ENCODE measurements at regions not wholly inside any gene's neighbourhood (a gene's known extent, or its start where the extent isn't known, plus 50 kb on each side); places are given as distances from the start of the nearest gene placed in this dataset.

GRCh38 chr18:41758534-41758933, 196.5 kb upstream of the PIK3C3 start:
- DNase-seq (ENCODE audit: low spot score in 2 of 2), result no peak
- Histone ChIP-seq H3K36me3 (no peaks in the 10 kb centered on the region), H3K27ac (no peak overlapping the region), H3K4me1 (no peaks in the 10 kb centered on the region), H3K9me3 (no peaks in the 10 kb centered on the region), H3K4me3 (no peak overlapping the region), H3K27me3 (no peaks in the 10 kb centered on the region)
- no peak for TF ChIP-seq CTCF (IDR thresholded peaks at IDR 0.05)
- TF ChIP-seq POLR2A (IDR thresholded peaks at IDR 0.05), result no peak
- no peak for TF ChIP-seq POLR2AphosphoS5 (IDR thresholded peaks at IDR 0.05)
- TF ChIP-seq EP300 (IDR thresholded peaks at IDR 0.05), result no peak
- WGBS, result 80% methylated on average over 4 of the region's 4 CpGs

GRCh38 chr18:41756141-41756540, 198.9 kb upstream of the PIK3C3 start:
- no peak overlapping the region for H3K4me3 ChIP-seq
- no peaks in the 10 kb centered on the region for H3K4me1 ChIP-seq
- TF ChIP-seq EP300 (IDR thresholded peaks at IDR 0.05) (no peak), POLR2AphosphoS5 (IDR thresholded peaks at IDR 0.05) (no peak), CTCF (IDR thresholded peaks at IDR 0.05) (no peak), POLR2A (IDR thresholded peaks at IDR 0.05) (no peak)
- no peak for DNase-seq (ENCODE audit: low spot score in 2 of 2)
- no peak overlapping the region for H3K27ac ChIP-seq
- no peaks in the 10 kb centered on the region for H3K9me3 ChIP-seq
- WGBS, result 30% methylated on average over 5 of the region's 5 CpGs
- no peaks in the 10 kb centered on the region for H3K36me3 ChIP-seq
- H3K27me3 ChIP-seq, result no peaks in the 10 kb centered on the region

DNA sequence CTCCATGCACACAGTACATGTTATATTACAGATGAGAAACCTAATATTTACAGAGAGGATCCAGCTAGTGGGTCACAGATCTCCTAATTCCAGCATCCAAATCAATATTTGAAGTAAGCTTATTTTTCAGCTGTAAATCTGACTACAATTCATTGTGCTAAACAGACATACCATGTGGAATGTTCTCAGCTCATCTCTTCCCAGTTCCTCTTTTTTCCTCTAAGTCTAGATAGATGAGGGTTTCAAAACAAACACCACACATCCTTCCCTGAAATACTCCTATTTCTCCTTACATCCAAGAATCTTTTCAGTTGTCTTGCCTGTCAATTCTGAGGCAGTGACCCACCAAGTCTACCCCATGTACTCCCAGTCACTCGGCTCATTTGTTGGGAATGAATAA, 200.7 kb upstream of the PIK3C3 start:
- no peaks in the 10 kb centered on the region for H3K9me3 ChIP-seq
- no peaks in the 10 kb centered on the region for H3K27me3 ChIP-seq
- 94% methylated on average over 1 of the region's 1 CpG for WGBS
- no peak overlapping the region for H3K4me3 ChIP-seq
- DNase-seq (ENCODE audit: low spot score in 2 of 2), result no peak
- no peaks in the 10 kb centered on the region for H3K36me3 ChIP-seq
- H3K27ac ChIP-seq, result no peak overlapping the region
- H3K4me1 ChIP-seq, result no peaks in the 10 kb centered on the region
- no peak for TF ChIP-seq POLR2AphosphoS5 (IDR thresholded peaks at IDR 0.05)
- no peak for TF ChIP-seq CTCF (IDR thresholded peaks at IDR 0.05)
- no peak for TF ChIP-seq EP300 (IDR thresholded peaks at IDR 0.05)
- no peak for TF ChIP-seq POLR2A (IDR thresholded peaks at IDR 0.05)

DNA sequence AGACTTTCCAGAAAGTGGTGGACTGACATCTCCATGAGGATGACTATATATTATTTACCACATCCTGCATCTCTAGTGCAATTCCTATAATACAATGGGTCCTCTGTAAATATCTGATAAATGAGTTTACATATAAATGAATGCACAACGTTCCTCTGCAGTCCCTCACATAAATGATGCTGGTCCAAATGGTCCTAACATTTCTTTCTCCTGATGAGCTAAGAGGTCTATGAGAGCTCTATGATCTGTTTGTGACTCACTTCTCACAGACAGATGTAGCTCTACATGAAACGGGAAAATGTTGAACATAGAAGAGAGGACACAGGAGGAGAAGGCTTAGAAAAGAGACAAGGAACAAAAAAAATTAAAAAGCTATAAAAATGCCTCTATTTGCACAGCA, 201.2 kb upstream of the PIK3C3 start:
- Histone ChIP-seq H3K27me3 (no peaks in the 10 kb centered on the region), H3K27ac (no peak overlapping the region), H3K4me3 (no peak overlapping the region), H3K9me3 (no peaks in the 10 kb centered on the region), H3K4me1 (no peaks in the 10 kb centered on the region), H3K36me3 (no peaks in the 10 kb centered on the region)
- no peak for DNase-seq (ENCODE audit: low spot score in 2 of 2)
- WGBS, result 68% methylated on average over 2 of the region's 2 CpGs
- TF ChIP-seq POLR2A (IDR thresholded peaks at IDR 0.05), result no peak
- TF ChIP-seq EP300 (IDR thresholded peaks at IDR 0.05), result no peak
- no peak for TF ChIP-seq CTCF (IDR thresholded peaks at IDR 0.05)
- TF ChIP-seq POLR2AphosphoS5 (IDR thresholded peaks at IDR 0.05), result no peak

DNA sequence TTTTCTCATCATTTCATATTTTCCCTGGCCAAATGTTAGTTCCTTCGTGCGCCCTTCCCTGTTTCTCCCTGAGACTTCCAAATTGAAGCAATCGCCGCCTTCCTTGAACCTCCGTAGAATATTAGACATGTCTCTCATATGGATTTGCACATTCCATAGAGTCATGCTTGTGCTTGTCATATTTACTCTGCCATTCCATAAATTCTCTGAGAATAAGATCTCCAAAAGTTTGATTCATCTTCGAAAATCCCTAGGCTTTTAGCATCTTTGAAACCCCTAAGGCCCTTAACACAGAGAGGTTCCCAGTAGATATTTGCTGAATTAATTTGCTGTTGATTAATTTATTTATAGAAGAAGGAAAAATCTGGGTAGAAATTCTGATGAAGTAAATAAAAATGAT, 202.2 kb upstream of the PIK3C3 start:
- WGBS, result 79% methylated on average over 6 of the region's 6 CpGs
- H3K27me3 ChIP-seq, result no peaks in the 10 kb centered on the region
- TF ChIP-seq POLR2A (IDR thresholded peaks at IDR 0.05), result no peak
- no peak for TF ChIP-seq EP300 (IDR thresholded peaks at IDR 0.05)
- no peak for TF ChIP-seq POLR2AphosphoS5 (IDR thresholded peaks at IDR 0.05)
- no peak for TF ChIP-seq CTCF (IDR thresholded peaks at IDR 0.05)

More for the DNA sequence above, 202.2 kb upstream of the PIK3C3 start:
- Histone ChIP-seq H3K4me1 (no peaks in the 10 kb centered on the region), H3K9me3 (no peaks in the 10 kb centered on the region), H3K36me3 (no peaks in the 10 kb centered on the region), H3K4me3 (no peak overlapping the region), H3K27ac (no peak overlapping the region)
- no peak for DNase-seq (ENCODE audit: low spot score in 2 of 2)
